HG02970 (cell line): ENCODE measurements at regions not wholly inside any gene's neighbourhood (a gene's known extent, or its start where the extent isn't known, plus 50 kb on each side); places are given as distances from the start of the nearest gene placed in this dataset.
"Not testable (repeated sequence)": the region's sequence is repeated elsewhere in the genome, so short reads cannot be mapped to it uniquely, and the experiment has no call there.

Experiments
- ATAC-seq: cut with Tn5 transposase; IDR thresholded peaks from one replicate; pipeline ENCODE4 v1.9.1; 2021; ENCODE audit warnings: mild to moderate bottlenecking, moderate library complexity, moderate number of reproducible peaks; ENCODE audit not compliant: unreplicated experiment, low FRiP score

- ATAC-seq: no peak
Observed at GRCh38 chr4:127347936-127348335, 284.8 kb upstream of the INTU start.

DNA sequence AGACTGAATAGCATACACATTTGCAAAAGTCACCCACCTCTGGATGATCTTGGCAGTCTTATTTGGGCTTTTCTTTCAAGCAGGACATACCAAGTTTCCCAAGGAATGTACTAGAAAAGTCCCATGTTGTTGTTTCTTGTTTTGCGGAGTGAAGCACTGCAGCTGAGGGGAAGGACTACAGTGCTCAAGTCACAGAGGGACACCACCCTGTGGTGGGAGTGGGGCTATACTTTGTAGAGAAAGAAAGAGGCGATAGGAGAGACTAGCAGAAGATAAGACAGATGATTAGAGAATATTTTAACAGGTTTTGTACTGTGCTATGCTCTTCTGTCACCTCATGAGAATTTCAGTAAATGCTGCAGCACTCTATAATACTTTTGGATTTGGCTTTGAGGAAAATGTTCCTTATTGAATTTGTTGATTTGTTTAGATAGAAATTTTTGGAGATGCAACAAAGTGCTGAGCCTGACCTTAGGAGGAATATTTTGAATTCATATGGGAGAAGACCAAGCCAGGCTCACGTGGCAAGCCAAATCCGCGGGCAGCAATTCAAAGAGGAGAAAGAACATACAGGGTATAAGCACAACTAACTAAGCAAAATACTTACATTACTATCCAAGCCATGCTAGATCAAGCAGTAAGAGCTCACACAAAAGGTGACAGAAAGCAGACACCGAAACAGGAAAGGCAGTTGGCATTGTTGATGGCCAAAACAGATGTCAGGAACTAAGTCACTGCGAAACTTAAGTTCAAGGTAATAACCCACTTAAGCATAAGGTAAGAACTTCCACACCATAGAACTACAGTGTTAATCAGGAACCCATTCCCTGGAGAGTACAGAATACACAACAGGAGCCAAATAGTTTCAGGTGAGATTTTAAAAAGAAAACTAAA lies 280.3 kb upstream of the INTU start:
- ATAC-seq: no peak

- ATAC-seq: no peak
Observed at GRCh38 chr4:127355743-127356142, 277.0 kb upstream of the INTU start.

DNA sequence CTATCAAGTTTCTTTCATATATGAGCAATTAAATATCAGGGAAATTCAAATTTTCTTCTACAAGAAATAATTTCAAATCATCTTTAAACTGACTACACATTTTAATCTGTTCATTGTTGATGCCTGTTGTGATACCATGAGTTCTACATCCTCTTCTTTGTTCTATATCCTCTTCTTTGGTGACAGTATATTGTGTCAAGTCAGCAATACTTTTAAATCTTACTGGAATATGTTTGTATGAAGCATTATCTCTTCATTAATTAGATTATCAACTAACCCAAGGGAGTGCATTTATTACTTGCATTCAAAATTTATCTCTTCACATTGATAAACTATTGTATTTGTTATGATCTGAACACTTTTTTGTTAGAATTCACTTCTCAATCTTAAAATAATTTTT lies 275.0 kb upstream of the INTU start:
- ATAC-seq: no peak

- ATAC-seq: no peak
Observed at GRCh38 chr4:127362686-127363085, 270.1 kb upstream of the INTU start.

DNA sequence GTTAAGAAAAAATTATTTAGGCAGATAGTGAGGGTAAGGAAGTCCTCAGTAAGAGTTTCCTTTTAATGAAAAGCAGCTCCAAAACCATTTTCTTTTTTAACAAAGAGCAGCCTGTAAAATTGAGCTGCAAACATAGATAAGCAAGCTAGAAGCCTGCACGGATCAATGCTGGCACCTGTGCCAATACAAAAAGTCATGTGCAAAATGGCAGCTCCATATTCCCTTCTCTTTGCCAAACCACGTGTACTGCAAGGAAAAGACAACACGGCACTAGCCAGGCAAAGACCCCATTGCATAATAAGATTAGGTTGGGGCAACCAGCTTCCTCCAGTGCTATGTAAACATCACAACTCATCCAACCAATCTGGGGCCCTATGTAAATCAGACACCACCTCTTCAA lies 268.4 kb upstream of the INTU start:
- ATAC-seq: no peak

- no peak for ATAC-seq
Observed at GRCh38 chr4:127364911-127365310, 267.8 kb upstream of the INTU start.

GRCh38 chr4:127370604-127371003 lies 262.2 kb upstream of the INTU start:
- ATAC-seq: no peak

GRCh38 chr4:127379499-127379898 lies 253.3 kb upstream of the INTU start:
- no peak for ATAC-seq

DNA sequence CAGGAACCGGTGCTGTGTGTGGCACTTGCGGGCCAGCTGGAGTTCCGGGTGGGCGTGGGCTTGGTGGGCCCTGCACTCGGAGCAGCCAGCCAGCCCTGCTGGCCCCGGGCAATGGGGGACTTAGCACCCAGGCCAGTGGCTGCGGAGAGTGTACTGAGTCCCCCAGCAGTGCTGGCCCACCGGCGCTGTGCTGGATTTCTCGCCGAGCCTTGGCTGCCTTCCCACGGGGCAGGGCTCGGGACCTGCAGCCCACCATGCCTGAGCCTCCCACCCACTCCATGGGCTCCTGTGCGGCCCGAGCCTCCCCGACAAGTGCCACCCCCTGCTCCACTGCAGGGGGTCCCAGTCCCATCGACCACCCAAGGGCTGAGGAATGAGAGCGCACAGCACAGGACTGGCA lies 252.8 kb upstream of the INTU start:
- not testable (repeated sequence) for ATAC-seq

GRCh38 chr4:127383666-127384065 lies 249.1 kb upstream of the INTU start:
- no peak for ATAC-seq

- ATAC-seq: no peak
Observed at GRCh38 chr4:127394516-127394915, 238.2 kb upstream of the INTU start.

DNA sequence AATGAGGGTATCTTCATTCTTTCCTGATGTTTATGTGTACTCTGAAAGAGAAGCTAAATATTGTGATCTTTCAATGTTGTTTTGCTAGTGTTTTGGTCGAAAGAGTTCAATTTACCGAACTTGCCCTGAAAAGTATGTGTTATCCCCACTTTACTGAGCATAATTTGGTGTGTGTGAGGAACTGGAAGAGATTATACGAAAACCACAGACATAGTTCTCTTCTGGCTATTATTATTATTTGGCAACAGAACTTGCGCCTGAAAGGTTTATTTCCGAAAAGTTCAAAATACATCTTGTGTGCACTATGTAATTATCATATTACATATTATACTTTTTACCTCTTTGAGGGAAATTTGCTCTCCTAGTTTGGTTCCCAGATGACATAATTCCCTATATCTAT lies 232.5 kb upstream of the INTU start:
- no peak for ATAC-seq

- peak; percentile 87 for ATAC-seq
Observed at GRCh38 chr4:127400731-127401346, 231.9 kb upstream of the INTU start.

DNA sequence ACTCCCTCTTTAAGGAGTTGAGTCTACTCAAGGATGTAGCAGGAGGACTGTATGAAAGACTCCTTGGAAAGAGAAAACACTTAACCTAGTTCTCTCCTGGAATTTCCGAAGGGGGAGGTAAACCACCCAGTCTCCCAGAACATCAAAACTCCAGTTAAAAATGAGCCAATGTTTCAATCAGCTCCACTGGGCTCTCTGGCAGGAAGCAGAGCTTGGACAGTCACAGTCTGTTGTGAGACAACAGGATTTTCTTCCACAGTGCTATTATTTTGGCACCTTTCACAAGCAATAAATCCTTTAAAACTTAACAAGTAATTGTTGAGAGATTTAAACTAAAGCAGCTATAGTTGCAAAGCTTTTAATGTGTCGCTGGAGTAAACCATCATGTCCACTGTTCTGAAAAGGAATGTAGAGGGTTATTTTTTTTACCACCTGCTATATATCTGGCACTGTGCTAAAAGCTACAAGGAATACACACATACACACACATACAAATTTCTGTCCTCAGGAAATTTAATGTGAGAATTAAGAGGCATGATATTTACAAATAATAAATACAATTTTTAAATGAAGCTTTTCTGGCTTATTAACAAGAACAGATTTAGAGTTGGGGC lies 229.2 kb upstream of the INTU start:
- ATAC-seq: no peak

- ATAC-seq: no peak
Observed at GRCh38 chr4:127406187-127406586, 226.6 kb upstream of the INTU start.

- not testable (repeated sequence) for ATAC-seq
Observed at GRCh38 chr4:127407572-127407971, 225.2 kb upstream of the INTU start.

DNA sequence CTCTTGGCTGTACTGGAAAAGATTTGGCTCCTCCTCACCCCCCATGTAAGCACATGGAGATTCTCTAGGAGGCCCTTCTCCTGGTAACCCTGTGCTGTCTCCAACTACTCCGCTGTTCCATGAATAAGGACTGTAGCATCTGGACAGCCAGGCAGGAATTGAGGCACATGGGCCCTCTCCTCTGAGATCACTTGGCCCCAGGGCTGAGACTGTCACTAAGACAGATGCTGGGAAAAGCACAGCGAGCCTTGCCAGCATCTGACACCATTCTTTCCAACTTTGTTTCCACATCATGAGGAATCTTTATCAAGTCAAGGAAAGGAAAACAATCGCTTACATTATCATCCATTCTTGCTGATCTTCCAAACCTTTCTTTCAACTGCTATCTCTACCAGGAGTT lies 222.6 kb upstream of the INTU start:
- no peak for ATAC-seq

DNA sequence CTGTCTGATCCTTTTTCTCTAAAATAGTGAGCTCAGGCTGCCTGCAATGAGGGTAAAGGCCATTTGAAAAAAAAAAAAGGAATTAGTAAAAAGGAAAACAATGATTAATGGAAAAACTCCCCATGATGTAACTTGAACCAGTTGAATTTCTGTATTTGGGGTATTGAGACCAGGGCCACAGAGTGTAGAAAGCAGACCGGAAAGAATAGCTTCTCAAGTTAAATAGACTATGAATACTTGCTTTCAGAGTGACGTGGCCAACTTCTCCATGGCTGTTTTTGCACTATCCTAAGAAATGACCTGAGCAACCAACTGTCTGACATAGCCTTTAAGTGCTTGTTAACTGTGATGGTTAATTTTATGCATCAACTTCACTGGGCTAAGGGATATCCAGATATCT lies 222.1 kb upstream of the INTU start:
- no peak for ATAC-seq

- ATAC-seq: no peak
Observed at GRCh38 chr4:127414951-127415606, 217.7 kb upstream of the INTU start.

GRCh38 chr4:127416115-127416514 lies 216.6 kb upstream of the INTU start:
- no peak for ATAC-seq
